ENCODE measurements at regions not wholly inside any gene's neighbourhood (a gene's known extent, or its start where the extent isn't known, plus 50 kb on each side); places are given as distances from the start of the nearest gene placed in this dataset.

- H3K9me3 ChIP-seq (ENCODE audit: control insufficient read depth, insufficient read depth, low read depth, low read length) = peaks cover 61% of the 10 kb centered on the region
- H3K36me3 ChIP-seq (ENCODE audit: control insufficient read depth, insufficient read depth, low read length) = no peaks in the 10 kb centered on the region
- no peak overlapping the region for H3K4me3 ChIP-seq (ENCODE audit: low read depth, low read length)
- no peaks in the 10 kb centered on the region for H3K27me3 ChIP-seq (ENCODE audit: control insufficient read depth, insufficient read depth, low read length)
- H3K9ac ChIP-seq (ENCODE audit: low read length) = no peak overlapping the region
- no peak overlapping the region for H3K27ac ChIP-seq (ENCODE audit: low read depth, low read length)
- H3K4me1 ChIP-seq (ENCODE audit: control insufficient read depth, insufficient read depth, low read length) = no peaks in the 10 kb centered on the region
Observed at GRCh38 chr6:39998126-39998525, 63.9 kb upstream of the MOCS1 start.

GRCh38 chr6:39997101-39997635, 62.9 kb upstream of the MOCS1 start:
- Histone ChIP-seq H3K27me3 (ENCODE audit: control insufficient read depth, insufficient read depth, low read length) (no peaks in the 10 kb centered on the region), H3K27ac (ENCODE audit: low read depth, low read length) (no peak overlapping the region), H3K9me3 (ENCODE audit: control insufficient read depth, insufficient read depth, low read depth, low read length) (peaks cover 67% of the 10 kb centered on the region), H3K4me1 (ENCODE audit: control insufficient read depth, insufficient read depth, low read length) (no peaks in the 10 kb centered on the region), H3K9ac (ENCODE audit: low read length) (no peak overlapping the region), H3K36me3 (ENCODE audit: control insufficient read depth, insufficient read depth, low read length) (no peaks in the 10 kb centered on the region), H3K4me3 (ENCODE audit: low read depth, low read length) (no peak overlapping the region)

DNA sequence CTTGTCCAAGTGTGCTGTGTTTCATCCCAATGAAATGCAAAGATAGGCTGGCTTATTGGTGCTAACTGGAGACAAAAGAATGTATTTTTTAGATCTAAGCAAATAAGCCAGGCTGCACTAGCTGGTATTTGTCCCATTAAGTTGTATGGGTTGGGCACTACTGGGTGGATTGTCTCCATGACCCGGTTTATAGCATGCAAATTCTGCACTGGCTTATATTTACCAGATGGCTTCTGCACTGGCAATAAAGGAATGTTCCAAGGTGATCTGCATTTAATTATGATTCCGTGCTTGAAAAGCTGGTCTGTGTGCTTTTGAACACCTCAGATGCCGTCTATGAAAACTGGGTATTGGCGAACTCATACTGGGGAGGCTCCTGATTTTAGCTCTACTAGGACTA, 61.4 kb upstream of the MOCS1 start:
- Histone ChIP-seq H3K27me3 (ENCODE audit: control insufficient read depth, insufficient read depth, low read length) (no peaks in the 10 kb centered on the region), H3K9me3 (ENCODE audit: control insufficient read depth, insufficient read depth, low read depth, low read length) (peaks cover 62% of the 10 kb centered on the region), H3K9ac (ENCODE audit: low read length) (no peak overlapping the region), H3K27ac (ENCODE audit: low read depth, low read length) (no peak overlapping the region), H3K36me3 (ENCODE audit: control insufficient read depth, insufficient read depth, low read length) (no peaks in the 10 kb centered on the region), H3K4me3 (ENCODE audit: low read depth, low read length) (no peak overlapping the region), H3K4me1 (ENCODE audit: control insufficient read depth, insufficient read depth, low read length) (no peaks in the 10 kb centered on the region)

- no peaks in the 10 kb centered on the region for H3K4me1 ChIP-seq (ENCODE audit: control insufficient read depth, insufficient read depth, low read length)
- peaks cover 39% of the 10 kb centered on the region for H3K9me3 ChIP-seq (ENCODE audit: control insufficient read depth, insufficient read depth, low read depth, low read length)
- H3K36me3 ChIP-seq (ENCODE audit: control insufficient read depth, insufficient read depth, low read length) = no peaks in the 10 kb centered on the region
- no peak overlapping the region for H3K9ac ChIP-seq (ENCODE audit: low read length)
- H3K4me3 ChIP-seq (ENCODE audit: low read depth, low read length) = no peak overlapping the region
- H3K27me3 ChIP-seq (ENCODE audit: control insufficient read depth, insufficient read depth, low read length) = no peaks in the 10 kb centered on the region
- no peak overlapping the region for H3K27ac ChIP-seq (ENCODE audit: low read depth, low read length)
Observed at GRCh38 chr6:39992861-39993622, 58.8 kb upstream of the MOCS1 start.

Measured in HUES6 (cell line).